HEK293T (cell line): ENCODE measurements at regions not wholly inside any gene's neighbourhood (a gene's known extent, or its start where the extent isn't known, plus 50 kb on each side); places are given as distances from the start of the nearest gene placed in this dataset.

ENCODE experiments used
- CTCF ChIA-PET: fragments of 350-600 bp; formaldehyde crosslinking; extraction: SDS; loops from one replicate; lab custom pipeline; 2021; ENCODE audit warnings: antibody characterized with exemption, inconsistent platforms; lab: Yijun Ruan, JAX
- POLR2A ChIA-PET: fragments of 350-600 bp; formaldehyde crosslinking; extraction: SDS; loops from one replicate; lab custom pipeline; 2020; ENCODE audit warnings: antibody characterized with exemption, inconsistent platforms; lab: Yijun Ruan, JAX
- DNase-seq: peaks from one replicate; pipeline ENCODE4 v3.0.0; 2012; ENCODE audit warnings: mixed read lengths; ENCODE audit errors: extremely low spot score
- ARNT ChIP-seq: fragments of 450-650 bp; IDR thresholded peaks from 2 replicates; pipeline ENCODE4 v1.6.1; 2017; ENCODE audit warnings: mild to moderate bottlenecking
- BHLHE40 ChIP-seq: fragments of 450-650 bp; IDR thresholded peaks from 2 replicates; pipeline ENCODE4 v1.6.1; 2016; ENCODE audit warnings: mild to moderate bottlenecking, moderate library complexity, borderline replicate concordance
- CTBP1 ChIP-seq: fragments of 450-650 bp; IDR thresholded peaks from 2 replicates; pipeline ENCODE4 v1.6.1; 2016; ENCODE audit warnings: borderline replicate concordance
- ELF4 ChIP-seq: fragments of 450-650 bp; IDR thresholded peaks from 2 replicates; pipeline ENCODE4 v1.6.1; 2017; ENCODE audit warnings: antibody characterized with exemption
- FOXA1 ChIP-seq: fragments of 450-650 bp; IDR thresholded peaks from 2 replicates; pipeline ENCODE4 v1.6.1; 2016; ENCODE audit warnings: mild to moderate bottlenecking
- FOXK2 ChIP-seq: fragments of 450-650 bp; IDR thresholded peaks from 2 replicates; pipeline ENCODE4 v1.6.1; 2016; ENCODE audit warnings: mild to moderate bottlenecking
- FOXM1 ChIP-seq: fragments of 450-650 bp; IDR thresholded peaks from 2 replicates; pipeline ENCODE4 v1.6.1; 2017; ENCODE audit warnings: mild to moderate bottlenecking, borderline replicate concordance
- HDGF ChIP-seq: fragments of 450-650 bp; IDR thresholded peaks from 2 replicates; pipeline ENCODE4 v1.6.1; 2017; ENCODE audit warnings: antibody characterized with exemption, borderline replicate concordance
- L3MBTL2 ChIP-seq: fragments of 450-650 bp; conservative IDR thresholded peaks from 2 replicates; pipeline ENCODE4 v1.6.1; 2016; ENCODE audit warnings: mild to moderate bottlenecking
- LEF1 ChIP-seq: fragments of 450-650 bp; IDR thresholded peaks from 2 replicates; pipeline ENCODE4 v1.6.1; 2017; ENCODE audit warnings: mild to moderate bottlenecking, borderline replicate concordance
- NFRKB ChIP-seq: fragments of 450-650 bp; IDR thresholded peaks from 2 replicates; pipeline ENCODE4 v1.6.1; 2016; ENCODE audit warnings: mild to moderate bottlenecking, moderate library complexity
- PKNOX1 ChIP-seq: fragments of 450-650 bp; IDR thresholded peaks from 2 replicates; pipeline ENCODE4 v1.6.1; 2016
- SP1 ChIP-seq: fragments of 450-650 bp; IDR thresholded peaks from 2 replicates; pipeline ENCODE4 v1.6.1; 2017
- SUZ12 ChIP-seq: fragments of 450-650 bp; IDR thresholded peaks from 2 replicates; pipeline ENCODE4 v1.6.1; 2016; ENCODE audit warnings: mild to moderate bottlenecking
- TARDBP ChIP-seq: fragments of 450-650 bp; IDR thresholded peaks from 2 replicates; pipeline ENCODE4 v1.6.1; 2016
- ZNF384 ChIP-seq: fragments of 450-650 bp; IDR thresholded peaks from 2 replicates; pipeline ENCODE4 v1.6.1; 2016

GRCh38 chr11:8800520-8801110, 110.4 kb upstream of the AKIP1 start:
- no peak for DNase-seq
- ChIA-PET POLR2A (no interaction called here), CTCF (interaction anchor here (0.6 kb wide), 1 partner anchor 1105 kb away, joined by 3 read pairs; no protein-coding TSS in a partner anchor)
- no peak for TF ChIP-seq PKNOX1

- no peak for DNase-seq
- ChIA-PET POLR2A (no interaction called here), CTCF (interaction anchor here (0.6 kb wide), 1 partner anchor 1105 kb away, joined by 3 read pairs; no protein-coding TSS in a partner anchor)
- TF ChIP-seq BHLHE40 = no peak
- no peak for TF ChIP-seq CTBP1
- no peak for TF ChIP-seq SUZ12
- no peak for TF ChIP-seq SP1
- TF ChIP-seq FOXA1 = no peak
- no peak for TF ChIP-seq ZNF384
- TF ChIP-seq ARNT = no peak
- no peak for TF ChIP-seq LEF1
- no peak for TF ChIP-seq L3MBTL2
- TF ChIP-seq FOXK2 = no peak
- no peak for TF ChIP-seq HDGF
- no peak for TF ChIP-seq TARDBP
- no peak for TF ChIP-seq FOXM1
- TF ChIP-seq NFRKB = no peak
- TF ChIP-seq PKNOX1 = no peak
- no peak for TF ChIP-seq ELF4
These were observed 109.9 kb upstream of the AKIP1 start for GRCh38 chr11:8801121-8801520.

- TF ChIP-seq ELF4 (no peak), BHLHE40 (no peak), FOXM1 (no peak), LEF1 (no peak), SUZ12 (no peak), ARNT (no peak), FOXA1 (no peak), CTBP1 (no peak), ZNF384 (no peak), PKNOX1 (no peak), L3MBTL2 (no peak), HDGF (no peak), NFRKB (no peak), TARDBP (no peak), SP1 (no peak), FOXK2 (no peak)
- DNase-seq = no peak
- ChIA-PET POLR2A (no interaction called here), CTCF (no interaction called here)
These were observed 108.7 kb upstream of the AKIP1 start for GRCh38 chr11:8802251-8802650.

GRCh38 chr11:8803973-8804372, 107.0 kb upstream of the AKIP1 start:
- TF ChIP-seq TARDBP (no peak), FOXA1 (no peak), FOXM1 (no peak), FOXK2 (no peak), SP1 (no peak), ZNF384 (no peak), NFRKB (no peak), LEF1 (no peak), CTBP1 (no peak), L3MBTL2 (no peak), SUZ12 (no peak), ARNT (no peak), HDGF (no peak)
- POLR2A ChIA-PET = no interaction called here
- no peak for DNase-seq
- CTCF ChIA-PET = interaction anchor here (2.4 kb wide), 1 partner anchor 10 kb away, joined by 11 read pairs; no protein-coding TSS in a partner anchor

- no peak for TF ChIP-seq TARDBP
- no peak for TF ChIP-seq SUZ12
- TF ChIP-seq ZNF384 = no peak
- no peak for TF ChIP-seq SP1
- TF ChIP-seq HDGF = no peak
- TF ChIP-seq FOXA1 = no peak
- no peak for TF ChIP-seq LEF1
- TF ChIP-seq ARNT = no peak
- no peak for TF ChIP-seq BHLHE40
- TF ChIP-seq FOXK2 = no peak
- TF ChIP-seq CTBP1 = no peak
- no peak for TF ChIP-seq L3MBTL2
- TF ChIP-seq FOXM1 = no peak
- TF ChIP-seq ELF4 = no peak
- TF ChIP-seq NFRKB = no peak
- TF ChIP-seq PKNOX1 = no peak
- ChIA-PET POLR2A (interaction anchor here (0.8 kb wide), 1 partner anchor 123 kb away, joined by 3 read pairs; the partner anchor contains the start of genes RPL27A and TRIM66), CTCF (interaction anchor here (2.4 kb wide), 1 partner anchor 9 kb away, joined by 11 read pairs; no protein-coding TSS in a partner anchor)
- DNase-seq = no peak
These were observed 105.7 kb upstream of the AKIP1 start for GRCh38 chr11:8805296-8805695.

GRCh38 chr11:8806974-8807373, 104.0 kb upstream of the AKIP1 start:
- DNase-seq = no peak
- TF ChIP-seq BHLHE40 (no peak), HDGF (no peak), LEF1 (no peak), L3MBTL2 (no peak)
- ChIA-PET POLR2A (no interaction called here), CTCF (no interaction called here)
